ENCODE measurements at regions not wholly inside any gene's neighbourhood (a gene's known extent, or its start where the extent isn't known, plus 50 kb on each side); places are given as distances from the start of the nearest gene placed in this dataset.

GRCh38 chr18:25866331-25866730 lies 224.1 kb downstream of the SS18 start:
- no peak for DNase-seq

GRCh38 chr18:25862881-25863600 lies 227.4 kb downstream of the SS18 start:
- no peak for DNase-seq

DNA sequence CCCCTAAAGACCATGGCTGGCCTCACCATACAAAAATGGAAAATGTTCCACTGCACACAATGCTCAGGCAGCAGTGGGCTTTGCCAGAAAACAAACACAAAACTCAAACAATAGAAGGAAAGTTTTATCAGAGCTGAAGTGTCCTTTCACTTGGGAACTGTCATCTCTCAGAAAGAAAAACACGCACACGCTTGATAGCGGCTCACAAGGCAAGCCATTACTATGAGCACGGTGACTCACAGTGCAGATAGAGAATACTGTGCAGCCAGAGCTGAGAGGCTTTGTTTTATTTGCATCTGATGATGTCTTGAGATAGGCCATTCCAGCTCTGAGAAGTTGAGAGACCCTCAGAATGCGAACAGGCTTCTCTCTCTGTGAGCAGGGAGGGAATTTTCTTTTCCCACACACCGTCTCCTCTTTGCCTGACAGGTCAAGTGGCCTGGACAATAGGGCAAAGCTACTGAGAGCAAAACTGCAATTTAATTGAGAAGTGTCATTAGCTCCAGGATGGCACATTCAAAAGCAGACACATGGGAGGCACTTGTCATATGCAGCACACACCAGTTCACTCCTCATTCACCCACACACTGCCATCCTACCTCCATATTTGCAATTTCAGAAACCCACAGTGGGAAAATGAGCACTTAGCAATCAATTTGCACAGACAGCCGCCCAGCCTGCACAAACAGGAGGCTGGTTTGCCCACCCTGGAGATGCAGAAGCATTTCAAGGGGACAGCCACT lies 236.6 kb downstream of the SS18 start:
- DNase-seq, result no peak

- DNase-seq, result no peak
Measured at GRCh38 chr18:25843791-25844190, 246.6 kb downstream of the SS18 start.

GRCh38 chr18:25842665-25843064 lies 247.7 kb downstream of the SS18 start:
- DNase-seq, result no peak

GRCh38 chr18:25834061-25834460 lies 256.4 kb downstream of the SS18 start:
- DNase-seq, result no peak

DNA sequence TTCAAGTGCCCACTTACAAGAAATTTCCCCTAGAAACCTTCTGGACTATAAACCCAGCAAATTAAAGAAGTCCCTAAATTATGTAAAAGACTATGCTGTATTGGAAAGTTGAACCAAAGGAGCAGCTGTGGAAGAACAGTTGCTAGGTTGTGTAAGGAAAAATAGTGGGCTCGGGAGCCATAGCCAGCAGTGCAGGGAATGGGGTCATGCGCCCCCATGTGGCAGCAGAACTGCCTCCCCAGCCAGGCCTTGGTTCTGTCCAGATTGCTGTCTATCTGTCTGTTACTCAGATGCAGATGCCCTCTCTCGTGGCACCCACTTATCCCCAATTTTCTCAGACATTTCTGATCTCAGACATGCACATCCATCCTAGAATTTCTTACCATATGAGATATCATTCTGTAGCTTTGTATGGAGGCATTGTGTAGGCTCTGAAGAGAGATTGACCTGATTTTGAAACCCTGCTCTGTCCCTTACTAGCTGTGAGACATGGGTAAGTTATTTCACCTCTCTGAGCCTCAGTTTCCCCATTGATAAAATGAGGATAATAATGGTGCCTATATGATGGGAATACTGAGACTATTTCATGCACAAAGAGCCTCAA lies 258.3 kb downstream of the SS18 start:
- DNase-seq, result no peak

DNA sequence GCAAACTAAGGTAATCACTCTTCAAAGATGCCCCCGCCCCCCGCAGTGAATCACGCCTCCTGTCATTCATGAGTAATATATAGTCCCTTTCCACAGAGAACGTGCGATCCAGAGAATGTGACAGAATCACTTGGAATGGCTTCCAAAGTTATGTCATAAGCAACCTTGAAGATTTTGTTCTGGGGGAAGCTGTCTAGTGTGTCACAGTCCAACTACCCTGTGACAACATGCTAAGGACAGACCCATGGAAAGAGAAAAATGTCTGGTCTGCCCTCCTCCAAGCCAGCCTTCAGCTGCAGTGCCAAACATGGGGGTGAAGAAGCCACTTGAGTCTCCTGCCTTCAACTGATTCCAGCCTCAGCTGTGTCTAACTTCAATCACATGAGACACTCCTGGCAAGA lies 259.1 kb downstream of the SS18 start:
- no peak for DNase-seq

DNA sequence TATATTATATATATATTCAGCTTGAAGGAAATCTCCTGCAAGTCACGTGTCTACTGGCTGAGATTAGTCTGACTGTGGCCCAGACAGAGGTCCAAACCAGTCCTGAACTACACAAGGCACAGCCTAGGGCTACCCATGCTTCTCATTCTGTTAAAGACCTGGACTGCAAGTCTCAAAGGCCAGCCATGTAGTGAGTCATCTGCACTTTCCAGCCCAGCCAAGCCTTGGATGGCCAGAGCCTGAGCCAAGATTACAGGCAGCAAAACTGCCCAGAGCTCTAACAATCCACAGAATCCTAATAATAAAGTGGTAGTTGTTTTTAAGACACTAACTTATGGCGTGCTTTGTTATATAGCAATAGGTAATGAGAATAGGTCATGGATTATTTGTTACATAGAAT lies 259.6 kb downstream of the SS18 start:
- DNase-seq, result no peak

- no peak for DNase-seq
Measured at GRCh38 chr18:25827961-25828561, 262.4 kb downstream of the SS18 start.

GRCh38 chr18:25827228-25827627 lies 263.2 kb downstream of the SS18 start:
- DNase-seq, result no peak

GRCh38 chr18:25826823-25827222 lies 263.6 kb downstream of the SS18 start:
- no peak for DNase-seq

- DNase-seq, result no peak
Measured at GRCh38 chr18:25825979-25826776, 264.2 kb downstream of the SS18 start.

DNA sequence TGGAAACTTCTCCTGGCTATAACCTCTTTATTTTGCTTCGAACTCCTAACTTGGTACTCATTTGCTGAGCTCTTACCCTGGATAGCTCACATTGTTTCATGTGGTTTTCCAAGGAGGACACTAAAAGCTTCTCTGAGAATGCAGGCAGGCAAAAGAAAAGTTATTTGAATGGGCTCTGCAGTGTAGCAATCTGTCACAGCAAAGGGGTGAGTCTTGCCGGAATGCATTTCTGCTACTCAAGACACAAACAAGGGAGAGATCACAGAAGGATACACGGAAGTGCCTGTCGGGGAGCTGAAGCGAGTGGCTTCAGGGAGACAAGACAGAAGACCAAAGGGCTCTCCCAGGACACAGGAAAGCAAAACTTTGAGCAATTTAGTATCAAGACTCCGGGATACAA lies 265.4 kb downstream of the SS18 start:
- DNase-seq, result no peak

- DNase-seq, result no peak
Measured at GRCh38 chr18:25819746-25820363, 270.6 kb downstream of the SS18 start.

DNA sequence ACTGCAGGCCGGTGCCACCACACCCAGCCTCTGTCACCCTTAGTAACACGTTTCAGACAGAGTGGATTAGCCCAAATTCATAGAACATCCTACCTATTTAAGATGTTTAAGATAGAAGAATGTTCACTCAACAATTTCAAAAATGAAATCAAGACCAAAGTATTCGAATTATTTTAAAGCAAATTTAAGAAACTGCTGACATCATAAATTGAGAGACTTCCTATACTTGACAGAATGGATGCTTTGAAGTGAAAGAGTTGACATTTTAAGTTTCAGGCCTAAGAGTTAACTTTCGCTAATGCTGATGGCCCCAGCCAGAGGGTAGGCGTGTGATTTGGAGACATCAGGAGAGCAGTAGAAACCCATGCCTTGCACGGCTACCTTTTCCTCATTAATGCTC lies 271.9 kb downstream of the SS18 start:
- DNase-seq, result no peak

GRCh38 chr18:25817546-25818237 lies 272.7 kb downstream of the SS18 start:
- DNase-seq, result no peak

- no peak for DNase-seq
Measured at GRCh38 chr18:25815659-25816058, 274.8 kb downstream of the SS18 start.

GRCh38 chr18:25814841-25815458 lies 275.5 kb downstream of the SS18 start:
- DNase-seq, result no peak

GRCh38 chr18:25813110-25813509 lies 277.3 kb downstream of the SS18 start:
- DNase-seq, result no peak

DNA sequence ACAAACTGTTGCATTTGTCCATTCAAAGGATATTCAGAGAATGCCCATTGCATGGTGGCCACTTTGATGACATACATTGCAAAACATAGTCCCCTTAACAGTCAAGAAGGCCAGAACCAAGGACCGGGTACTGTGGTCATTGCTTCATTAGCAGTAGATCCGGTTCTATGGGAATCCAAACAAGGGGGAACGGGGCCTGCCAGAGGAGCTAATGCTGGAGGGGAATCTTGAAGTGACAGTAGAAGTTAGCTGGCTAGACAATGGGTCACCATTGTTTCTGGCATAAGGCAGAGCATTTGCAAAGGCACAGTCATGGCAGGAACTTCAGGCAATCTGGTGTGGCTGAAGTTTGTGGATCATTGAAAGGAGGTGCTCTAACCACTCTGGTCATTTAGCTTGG lies 279.7 kb downstream of the SS18 start:
- DNase-seq, result no peak

Measured in activated T-cell treated with anti-CD3 and anti-CD28 coated beads for 4 hours (primary cell).